ENCODE measurements at regions not wholly inside any gene's neighbourhood (a gene's known extent, or its start where the extent isn't known, plus 50 kb on each side); places are given as distances from the start of the nearest gene placed in this dataset.
A peak's percentile ranks its signal among the peaks of the same experiment; 100 is the strongest.

- Histone ChIP-seq H2BK12ac (ENCODE audit: low read depth, low read length) (no peak overlapping the region), H3K79me2 (ENCODE audit: control insufficient read depth in 1 of 2, insufficient read depth in 2 of 2, low read length in 2 of 2) (no peaks in the 10 kb centered on the region), H4K5ac (ENCODE audit: insufficient read length, low read depth, low read length) (no peak overlapping the region), H2AFZ (ENCODE audit: low read length) (no peak overlapping the region), H4K8ac (ENCODE audit: extremely low read depth, insufficient read depth, low read length) (no peak overlapping the region), H2BK5ac (ENCODE audit: low read depth, low read length) (no peak overlapping the region; the same call in 1 of the 2 replicates), H3K23me2 (ENCODE audit: low read depth, low read length) (no peaks in the 10 kb centered on the region), H3K4me2 (ENCODE audit: insufficient read depth in 1 of 2, low read depth in 2 of 2, low read length in 2 of 2) (no peak overlapping the region), H3K27me3 (replicated peaks in 1 of 4; ENCODE audit: control insufficient read depth in 3 of 4, extremely low read depth in 1 of 4, insufficient read depth in 3 of 4, low read length in 3 of 4) (no peaks in the 10 kb centered on the region), H4K20me1 (replicated peaks in 1 of 2; ENCODE audit: control insufficient read depth in 1 of 2, insufficient read depth in 2 of 2, low read length in 2 of 2) (no peaks in the 10 kb centered on the region), H3K27ac (ENCODE audit: low read depth, low read length) (no peak overlapping the region), H3K9me3 (ENCODE audit: insufficient read depth in 2 of 2, low read depth in 1 of 2, low read length in 1 of 2) (no peaks in the 10 kb centered on the region), H2BK120ac (replicated peaks; ENCODE audit: low read depth, low read length) (peak overlapping the region; percentile 77), H4K91ac (replicated peaks; ENCODE audit: insufficient read length, low read length) (peak overlapping the region; percentile 11), H2BK20ac (ENCODE audit: low read length) (no peak overlapping the region), H3K4ac (replicated peaks; ENCODE audit: insufficient read length, low read depth, low read length) (no peak overlapping the region), H2BK15ac (ENCODE audit: low read length) (no peak overlapping the region), H3K23ac (ENCODE audit: insufficient read length) (no peak overlapping the region), H3K56ac (replicated peaks; ENCODE audit: insufficient read length, low read depth, low read length) (no peak overlapping the region), H2AK5ac (ENCODE audit: low read depth, low read length) (no peak overlapping the region), H3K36me3 (ENCODE audit: control insufficient read depth in 2 of 4, insufficient read depth in 4 of 4, low read length in 3 of 4) (no peaks in the 10 kb centered on the region), H3K9ac (replicated peaks in 1 of 4; ENCODE audit: extremely low read depth in 1 of 4, low read depth in 3 of 4, low read length in 3 of 4) (no peak overlapping the region), H3K18ac (ENCODE audit: extremely low read depth, low read length) (0 out of 2 replicates have a peak overlapping the region, but pooled peaks have one; percentile 6), H3K14ac (ENCODE audit: insufficient read length) (no peak overlapping the region), H3K4me1 (replicated peaks in 1 of 4; ENCODE audit: control insufficient read depth in 3 of 4, insufficient read depth in 4 of 4, low read length in 3 of 4) (peaks cover 2 to 9% (median 4%) of the 10 kb centered on the region in 4 experiments; a peak in 5 of 7 replicates), H3K4me3 (ENCODE audit: extremely low read depth in 1 of 4, insufficient read depth in 2 of 4, low read depth in 3 of 4, low read length in 4 of 4) (no peak overlapping the region), H3K79me1 (ENCODE audit: low read depth, low read length) (no peaks in the 10 kb centered on the region)
- ChIA-PET CTCF (ENCODE audit: partially characterized antibody) (interaction anchor here (1.5 to 1.6 kb wide), 2 partner anchors 11 to 13 kb away, joined by 4 read pairs; no protein-coding TSS in a partner anchor), POLR2A (ENCODE audit: partially characterized antibody) (interaction anchor here (0.6 kb wide), 1 partner anchor 152 kb away, joined by 3 read pairs; no protein-coding TSS in a partner anchor)
- WGBS, 2 experiments (ENCODE audit: extremely low coverage in 1 of 2, insufficient coverage in 1 of 2, insufficient read length in 1 of 2, insufficient replicate concordance in 2 of 2, low coverage in 1 of 2, low lambda C conversion rate in 2 of 2, missing lambda C conversion rate in 1 of 2): 77% methylated on average over 4 of the region's 4 CpGs; no CpG with 5 or more reads in 1 of the 2 experiments
- TF ChIP-seq POLR2AphosphoS5 (IDR thresholded peaks at IDR 0.05; ENCODE audit: low read depth, low read length) (no peak), TAF1 (IDR thresholded peaks at IDR 0.05; ENCODE audit: low read depth, low read length) (no peak), ASH2L (IDR thresholded peaks at IDR 0.05; ENCODE audit: low read length) (no peak), EP300 (IDR thresholded peaks at IDR 0.05; ENCODE audit: borderline replicate concordance in 1 of 2, low read depth in 2 of 2, low read length in 2 of 2) (no peak), RFX5 (IDR thresholded peaks at IDR 0.05; ENCODE audit: borderline replicate concordance, low read depth, low read length) (no peak), TCF12 (IDR thresholded peaks at IDR 0.05; ENCODE audit: low read depth, low read length) (no peak), USF2 (IDR thresholded peaks at IDR 0.05; ENCODE audit: low read length) (no peak), JUN (IDR thresholded peaks at IDR 0.05; ENCODE audit: low read depth, low read length) (no peak), SP4 (IDR thresholded peaks at IDR 0.05; ENCODE audit: low read length) (no peak), MAX (IDR thresholded peaks at IDR 0.05) (no peak), CHD1 (IDR thresholded peaks at IDR 0.05; ENCODE audit: low read depth, low read length) (no peak), CHD2 (IDR thresholded peaks at IDR 0.05; ENCODE audit: low read length) (no peak)
- DNase-seq (ENCODE audit: low read depth in 1 of 2, low spot score in 2 of 2) (no peak), FAIRE-seq (no peak)
These were observed 315.5 kb downstream of the FAT3 start for GRCh38 chr11:92540096-92540495.
